Ovary (tissue), 3 donors: ENCODE measurements at regions not wholly inside any gene's neighbourhood (a gene's known extent, or its start where the extent isn't known, plus 50 kb on each side); places are given as distances from the start of the nearest gene placed in this dataset.

Experiments
- EP300 ChIP-seq: sonication (generic); formaldehyde crosslinking; IDR thresholded peaks from one replicate; pipeline ENCODE4 v1.6.1; 2017; ENCODE audit warnings: antibody characterized with exemption
- POLR2A ChIP-seq: fragments of 450-650 bp; IDR thresholded peaks from one replicate; pipeline ENCODE4 v1.6.1; 2017; ENCODE audit warnings: antibody characterized with exemption, mild to moderate bottlenecking, moderate library complexity
- TF ChIP-seq, protein P1 (sequence below), 3 donors: fragments of 450-650 bp in 2 of 3; fragments of 200-600 bp in 1 of 3; IDR thresholded peaks; one replicate each; pipeline versions ENCODE4 v1.5.1 to v1.8.0; 2016 to 2022; ENCODE audit warnings: antibody characterized with exemption in 3 of 3, mild to moderate bottlenecking in 1 of 3
- donor health status: DM: no; HTN: no; CAD: no.

DNA sequence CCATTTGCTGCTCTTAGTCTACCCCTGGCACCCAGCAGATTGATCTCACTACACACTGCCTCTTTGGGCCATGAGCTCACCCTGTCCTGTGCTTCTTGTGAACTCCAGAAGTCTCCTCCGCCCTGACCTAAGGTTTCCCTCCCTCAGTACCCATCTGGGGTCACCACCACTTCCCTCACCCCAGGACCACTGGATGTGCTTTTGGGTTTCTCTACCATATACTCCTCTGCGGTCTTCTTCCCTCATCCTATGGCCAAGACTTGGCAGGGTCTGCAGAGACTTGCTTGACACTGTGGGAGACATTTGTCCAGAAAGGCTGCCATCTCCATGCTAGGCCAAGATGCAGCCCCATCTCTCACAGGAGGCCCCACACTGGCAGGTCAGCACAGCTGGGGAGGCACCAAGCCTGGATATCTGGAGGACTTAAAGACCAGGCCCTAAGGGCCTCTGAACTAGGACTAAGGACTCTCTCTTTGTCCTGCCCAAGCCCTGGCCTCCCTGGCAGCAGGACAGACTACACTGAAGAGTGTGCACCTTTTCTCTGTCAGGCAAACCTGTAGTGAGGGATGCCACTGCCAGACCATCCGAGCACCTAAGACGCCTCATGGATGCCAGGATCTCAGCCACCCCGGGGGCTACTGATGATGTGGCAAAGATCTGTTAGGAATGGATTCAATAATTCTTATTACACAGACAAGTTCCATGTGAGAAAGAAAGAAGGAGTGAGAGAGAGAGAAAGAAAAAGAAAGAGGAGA is 134.6 kb downstream of the ZNF467 start:
- no peak for TF ChIP-seq EP300
- TF ChIP-seq, protein P1, sequence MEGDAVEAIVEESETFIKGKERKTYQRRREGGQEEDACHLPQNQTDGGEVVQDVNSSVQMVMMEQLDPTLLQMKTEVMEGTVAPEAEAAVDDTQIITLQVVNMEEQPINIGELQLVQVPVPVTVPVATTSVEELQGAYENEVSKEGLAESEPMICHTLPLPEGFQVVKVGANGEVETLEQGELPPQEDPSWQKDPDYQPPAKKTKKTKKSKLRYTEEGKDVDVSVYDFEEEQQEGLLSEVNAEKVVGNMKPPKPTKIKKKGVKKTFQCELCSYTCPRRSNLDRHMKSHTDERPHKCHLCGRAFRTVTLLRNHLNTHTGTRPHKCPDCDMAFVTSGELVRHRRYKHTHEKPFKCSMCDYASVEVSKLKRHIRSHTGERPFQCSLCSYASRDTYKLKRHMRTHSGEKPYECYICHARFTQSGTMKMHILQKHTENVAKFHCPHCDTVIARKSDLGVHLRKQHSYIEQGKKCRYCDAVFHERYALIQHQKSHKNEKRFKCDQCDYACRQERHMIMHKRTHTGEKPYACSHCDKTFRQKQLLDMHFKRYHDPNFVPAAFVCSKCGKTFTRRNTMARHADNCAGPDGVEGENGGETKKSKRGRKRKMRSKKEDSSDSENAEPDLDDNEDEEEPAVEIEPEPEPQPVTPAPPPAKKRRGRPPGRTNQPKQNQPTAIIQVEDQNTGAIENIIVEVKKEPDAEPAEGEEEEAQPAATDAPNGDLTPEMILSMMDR (IDR thresholded peaks at IDR 0.05): no peak
- TF ChIP-seq POLR2A: no peak
